Osteocyte (in vitro differentiated cells): ENCODE measurements at regions not wholly inside any gene's neighbourhood (a gene's known extent, or its start where the extent isn't known, plus 50 kb on each side); places are given as distances from the start of the nearest gene placed in this dataset.
"Not testable (repeated sequence)": the region's sequence is repeated elsewhere in the genome, so short reads cannot be mapped to it uniquely, and the experiment has no call there.

Experiments
- DNase-seq: peaks from one replicate; pipeline ENCODE4 v3.0.0; 2021; ENCODE audit warnings: mixed read lengths; ENCODE audit not compliant: unreplicated experiment; ENCODE audit errors: extremely low spot score
- H3K27ac Mint-ChIP-seq: one replicate; pipeline ENCODE4 v1.8.0; 2021; ENCODE audit warnings: mild to moderate bottlenecking, mixed read lengths; ENCODE audit not compliant: unreplicated experiment
- H3K27me3 Mint-ChIP-seq: one replicate; pipeline ENCODE4 v1.8.0; 2021; ENCODE audit warnings: mixed read lengths; ENCODE audit not compliant: unreplicated experiment
- H3K36me3 Mint-ChIP-seq: one replicate; pipeline ENCODE4 v1.8.0; 2021; ENCODE audit warnings: mixed read lengths; ENCODE audit not compliant: unreplicated experiment
- H3K4me1 Mint-ChIP-seq: one replicate; pipeline ENCODE4 v1.8.0; 2021; ENCODE audit warnings: mixed read lengths; ENCODE audit not compliant: unreplicated experiment
- H3K4me3 Mint-ChIP-seq: one replicate; pipeline ENCODE4 v1.8.0; 2021; ENCODE audit warnings: mild to moderate bottlenecking, moderate library complexity, mixed read lengths; ENCODE audit not compliant: unreplicated experiment
- H3K9me3 Mint-ChIP-seq: one replicate; pipeline ENCODE4 v1.8.0; 2021; ENCODE audit warnings: mixed read lengths; ENCODE audit not compliant: unreplicated experiment
- TF ChIP-seq, protein P1 (sequence below): fragments of 200-600 bp; sonication (generic); IDR thresholded peaks from 2 replicates; pipeline ENCODE4 v1.5.0; 2021; ENCODE audit warnings: antibody characterized with exemption, mild to moderate bottlenecking, moderate library complexity

- no peak for DNase-seq
- Mint-ChIP-seq H3K27me3 (no peaks in the 10 kb centered on the region), H3K27ac (no peak overlapping the region), H3K4me1 (no peaks in the 10 kb centered on the region), H3K9me3 (peaks cover 14% of the 10 kb centered on the region), H3K36me3 (peaks cover 3% of the 10 kb centered on the region), H3K4me3 (no peak overlapping the region)
- TF ChIP-seq, protein P1, sequence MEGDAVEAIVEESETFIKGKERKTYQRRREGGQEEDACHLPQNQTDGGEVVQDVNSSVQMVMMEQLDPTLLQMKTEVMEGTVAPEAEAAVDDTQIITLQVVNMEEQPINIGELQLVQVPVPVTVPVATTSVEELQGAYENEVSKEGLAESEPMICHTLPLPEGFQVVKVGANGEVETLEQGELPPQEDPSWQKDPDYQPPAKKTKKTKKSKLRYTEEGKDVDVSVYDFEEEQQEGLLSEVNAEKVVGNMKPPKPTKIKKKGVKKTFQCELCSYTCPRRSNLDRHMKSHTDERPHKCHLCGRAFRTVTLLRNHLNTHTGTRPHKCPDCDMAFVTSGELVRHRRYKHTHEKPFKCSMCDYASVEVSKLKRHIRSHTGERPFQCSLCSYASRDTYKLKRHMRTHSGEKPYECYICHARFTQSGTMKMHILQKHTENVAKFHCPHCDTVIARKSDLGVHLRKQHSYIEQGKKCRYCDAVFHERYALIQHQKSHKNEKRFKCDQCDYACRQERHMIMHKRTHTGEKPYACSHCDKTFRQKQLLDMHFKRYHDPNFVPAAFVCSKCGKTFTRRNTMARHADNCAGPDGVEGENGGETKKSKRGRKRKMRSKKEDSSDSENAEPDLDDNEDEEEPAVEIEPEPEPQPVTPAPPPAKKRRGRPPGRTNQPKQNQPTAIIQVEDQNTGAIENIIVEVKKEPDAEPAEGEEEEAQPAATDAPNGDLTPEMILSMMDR, result no peak
These were observed 64.0 kb downstream of the EBNA1BP2 start for GRCh38 chr1:43108080-43108479.

DNA sequence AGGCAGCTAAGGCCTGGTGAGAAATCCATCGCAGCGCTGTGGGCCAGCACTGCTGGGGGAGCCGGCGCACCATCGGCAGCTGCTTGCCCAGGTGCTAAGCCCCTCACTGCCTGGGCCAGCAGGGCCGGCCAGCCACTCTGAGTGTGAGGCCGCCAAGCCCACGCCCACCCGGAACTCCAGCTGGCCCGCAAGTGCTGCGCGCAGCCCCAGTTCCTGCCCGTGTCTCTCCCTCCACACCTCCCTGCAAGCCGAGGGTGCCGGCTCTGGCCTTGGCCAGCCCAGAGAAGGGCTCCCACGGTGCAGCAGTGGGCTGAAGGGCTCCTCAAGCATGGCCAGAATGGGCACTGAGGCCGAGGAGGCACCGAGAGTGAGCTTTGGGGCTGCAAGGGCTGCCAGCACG lies 64.4 kb downstream of the EBNA1BP2 start:
- peaks cover 3% of the 10 kb centered on the region for H3K36me3 Mint-ChIP-seq
- no peaks in the 10 kb centered on the region for H3K4me1 Mint-ChIP-seq
- H3K27ac Mint-ChIP-seq, result no peak overlapping the region
- DNase-seq, result no peak
- peaks cover 14% of the 10 kb centered on the region for H3K9me3 Mint-ChIP-seq
- no peaks in the 10 kb centered on the region for H3K27me3 Mint-ChIP-seq
- TF ChIP-seq, protein P1, result no peak
- H3K4me3 Mint-ChIP-seq, result no peak overlapping the region

DNA sequence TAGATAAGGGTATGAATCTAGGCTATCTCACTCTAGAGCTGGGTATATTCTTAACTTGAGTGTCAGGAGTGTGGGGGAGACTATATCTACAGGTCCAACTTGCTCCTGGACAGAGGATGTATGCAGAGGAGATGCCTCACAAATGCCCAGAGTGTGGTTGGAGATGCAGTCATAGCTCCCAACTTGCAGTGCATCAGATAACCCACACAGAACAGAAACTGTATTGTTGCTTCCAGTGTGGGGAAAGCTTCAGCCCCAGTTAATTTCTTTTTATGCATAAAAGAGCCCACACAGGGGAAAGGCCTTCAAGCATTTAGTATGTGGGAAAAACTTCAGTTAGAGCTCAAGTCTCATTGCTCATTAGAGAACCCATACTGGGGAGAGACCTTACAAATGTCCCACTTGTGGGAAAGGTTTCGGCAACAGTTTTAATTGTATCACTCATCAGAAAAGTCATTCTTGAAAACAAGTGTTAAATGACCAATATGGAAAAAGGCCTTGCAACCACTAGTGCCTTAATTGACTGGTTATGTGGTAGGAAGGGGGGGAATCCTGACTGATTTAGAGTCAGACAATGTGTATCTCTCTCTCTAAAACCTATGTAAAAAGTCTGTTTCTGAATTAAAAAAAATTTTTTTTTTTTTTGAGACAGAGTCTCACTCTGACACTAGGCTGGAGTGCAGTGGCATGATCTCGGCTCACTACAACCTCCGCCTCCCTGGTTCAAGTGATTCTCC lies 67.9 kb downstream of the EBNA1BP2 start:
- Mint-ChIP-seq H3K36me3 (no peaks in the 10 kb centered on the region), H3K27ac (no peak overlapping the region), H3K27me3 (no peaks in the 10 kb centered on the region), H3K4me1 (no peaks in the 10 kb centered on the region), H3K4me3 (no peak overlapping the region), H3K9me3 (no peaks in the 10 kb centered on the region)
- DNase-seq, result no peak
- TF ChIP-seq, protein P1, result no peak

DNA sequence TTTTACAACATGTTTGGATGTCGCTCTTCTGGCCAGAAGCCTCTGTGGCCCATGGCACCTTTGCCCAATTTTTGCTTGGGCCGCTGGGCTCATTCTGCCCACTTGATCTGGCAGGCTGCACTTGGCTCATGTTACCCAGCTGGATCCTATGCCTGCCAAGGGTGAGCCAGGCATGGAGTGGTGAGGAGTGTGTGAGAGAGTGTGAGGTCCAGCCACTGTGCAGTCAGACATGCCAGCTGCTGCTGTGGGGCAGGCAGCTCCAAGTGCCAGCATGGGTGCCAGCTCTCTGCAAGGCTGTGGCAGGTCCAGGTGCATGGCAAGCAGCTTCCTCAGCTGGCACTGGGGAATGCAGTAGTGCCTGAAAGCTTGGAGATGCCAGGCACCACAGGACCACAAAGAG lies 71.0 kb downstream of the EBNA1BP2 start:
- Mint-ChIP-seq H3K9me3 (no peaks in the 10 kb centered on the region), H3K4me1 (no peaks in the 10 kb centered on the region), H3K27me3 (no peaks in the 10 kb centered on the region), H3K4me3 (no peak overlapping the region), H3K27ac (no peak overlapping the region), H3K36me3 (no peaks in the 10 kb centered on the region)
- TF ChIP-seq, protein P1, result no peak
- no peak for DNase-seq

DNA sequence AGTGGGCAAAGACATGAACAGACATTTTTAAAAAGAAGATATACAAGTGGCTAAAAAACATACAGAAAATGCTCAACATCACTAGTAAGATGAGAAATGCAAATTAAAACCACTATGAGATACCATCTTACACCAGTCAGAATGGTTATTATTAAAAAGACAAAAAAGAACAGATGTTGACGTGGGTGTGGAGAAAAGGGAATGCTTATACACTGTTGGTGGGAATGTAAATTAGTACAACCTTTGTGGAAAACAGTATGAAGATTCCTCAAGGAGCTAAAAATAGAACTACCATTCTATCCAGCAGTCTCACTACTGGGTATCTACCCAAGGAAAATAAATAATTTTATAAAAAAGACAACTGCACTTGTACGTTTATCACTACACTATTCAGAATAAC lies 73.9 kb downstream of the EBNA1BP2 start:
- no peaks in the 10 kb centered on the region for H3K36me3 Mint-ChIP-seq
- H3K4me3 Mint-ChIP-seq, result no peak overlapping the region
- H3K4me1 Mint-ChIP-seq, result no peaks in the 10 kb centered on the region
- no peak for DNase-seq
- TF ChIP-seq, protein P1, result no peak
- peaks cover 4% of the 10 kb centered on the region for H3K27me3 Mint-ChIP-seq
- no peak overlapping the region for H3K27ac Mint-ChIP-seq
- no peaks in the 10 kb centered on the region for H3K9me3 Mint-ChIP-seq

DNA sequence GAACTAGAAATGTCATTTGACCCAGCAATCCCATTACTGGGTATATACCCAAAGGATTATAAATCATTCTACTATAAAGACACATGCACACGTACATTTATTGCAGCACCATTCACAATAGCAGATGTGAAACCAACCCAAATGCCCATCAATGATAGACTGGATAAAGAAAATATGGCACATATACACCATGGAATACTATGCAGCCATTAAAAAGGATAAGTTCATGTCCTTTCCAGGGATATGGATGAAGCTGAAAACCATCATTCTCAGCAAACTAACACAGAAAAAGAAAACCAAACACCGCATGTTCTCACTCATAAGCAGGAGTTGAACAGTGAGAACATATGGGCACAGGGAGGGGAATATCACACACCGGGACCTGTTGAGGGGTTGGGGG lies 75.6 kb downstream of the EBNA1BP2 start:
- not testable (repeated sequence) for H3K4me1 Mint-ChIP-seq, H3K27me3 Mint-ChIP-seq, H3K9me3 Mint-ChIP-seq, DNase-seq, H3K36me3 Mint-ChIP-seq, H3K4me3 Mint-ChIP-seq, H3K27ac Mint-ChIP-seq

- H3K4me3 Mint-ChIP-seq, DNase-seq, H3K36me3 Mint-ChIP-seq, H3K9me3 Mint-ChIP-seq, H3K4me1 Mint-ChIP-seq, H3K27ac Mint-ChIP-seq, H3K27me3 Mint-ChIP-seq: not testable (repeated sequence)
These were observed 81.3 kb downstream of the EBNA1BP2 start for GRCh38 chr1:43090812-43091211.

- DNase-seq, H3K27me3 Mint-ChIP-seq: not testable (repeated sequence)
These were observed 81.9 kb downstream of the EBNA1BP2 start for GRCh38 chr1:43090157-43090556.

More at GRCh38 chr1:43090157-43090556, 81.9 kb downstream of the EBNA1BP2 start:
- H3K27ac Mint-ChIP-seq, H3K9me3 Mint-ChIP-seq, H3K36me3 Mint-ChIP-seq, H3K4me1 Mint-ChIP-seq, H3K4me3 Mint-ChIP-seq: not testable (repeated sequence)
